ENCODE measurements at regions not wholly inside any gene's neighbourhood (a gene's known extent, or its start where the extent isn't known, plus 50 kb on each side); places are given as distances from the start of the nearest gene placed in this dataset.

- Histone ChIP-seq H3K4me3 (ENCODE audit: control extremely low read depth in 1 of 5, extremely low read depth in 1 of 5, insufficient read depth in 1 of 5, low read depth in 2 of 5, low read length in 4 of 5) (no peak overlapping the region), H3K9me3 (ENCODE audit: control extremely low read depth in 1 of 3, control insufficient read depth in 2 of 3, insufficient read depth in 1 of 3, low read length in 2 of 3) (no peaks in the 10 kb centered on the region), H3K27ac (ENCODE audit: low read length in 2 of 2) (no peak overlapping the region), H3K36me3 (replicated peaks in 1 of 2; ENCODE audit: control extremely low read depth in 1 of 2, control insufficient read depth in 1 of 2, extremely low read depth in 1 of 2, insufficient read depth in 2 of 2, low read length in 1 of 2) (no peaks in the 10 kb centered on the region), H4K20me1 (ENCODE audit: control insufficient read depth, insufficient read depth, low read length, poor library complexity, severe bottlenecking) (no peaks in the 10 kb centered on the region), H3K27me3 (replicated peaks in 1 of 4; ENCODE audit: control extremely low read depth in 1 of 4, control insufficient read depth in 3 of 4, insufficient read depth in 4 of 4, low read length in 3 of 4) (no peaks in the 10 kb centered on the region), H3K79me2 (ENCODE audit: control insufficient read depth, insufficient read depth, low read length) (no peaks in the 10 kb centered on the region), H3K9ac (ENCODE audit: low read length) (no peak overlapping the region), H3K4me1 (ENCODE audit: control insufficient read depth in 2 of 2, insufficient read depth in 2 of 2, low read length in 2 of 2) (no peaks in the 10 kb centered on the region), H2AFZ (ENCODE audit: insufficient read depth, low read depth, low read length, poor library complexity, severe bottlenecking) (no peak overlapping the region), H3K4me2 (replicated peaks; ENCODE audit: low read depth, low read length, poor library complexity, severe bottlenecking) (no peak overlapping the region)
- WGBS (ENCODE audit: insufficient coverage), result 56% methylated on average over 8 of the region's 10 CpGs
- ATAC-seq (ENCODE audit: low read depth) (no peak), DNase-seq (no peak)
- ChIA-PET CTCF (no interaction called here), POLR2A (no interaction called here)
- no peaks in the 10 kb centered on the region for H3K27me3 Mint-ChIP-seq
- no peak overlapping the region for H3K27ac Mint-ChIP-seq
- peaks cover 2% of the 10 kb centered on the region for H3K9me3 Mint-ChIP-seq (ENCODE audit: insufficient read depth)
- TF ChIP-seq EZH2 (IDR thresholded peaks at IDR 0.05; ENCODE audit: borderline replicate concordance, insufficient read depth, low read depth, low read length, poor library complexity, severe bottlenecking) (no peak), CTCF (IDR thresholded peaks at IDR 0.05) (no peak)
- no peaks in the 10 kb centered on the region for H3K4me1 Mint-ChIP-seq
- intact Hi-C loops (cut with micrococcal nuclease), result no loop called here
- H3K4me3 Mint-ChIP-seq, result no peak overlapping the region
Observed at GRCh38 chr12:16880864-16881285, 274.9 kb upstream of the LMO3 start.

GRCh38 chr12:16870845-16871244, 264.9 kb upstream of the LMO3 start:
- no peaks in the 10 kb centered on the region for H3K9me3 Mint-ChIP-seq (ENCODE audit: insufficient read depth)
- no CpG with 5 or more reads among the region's 1 CpG for WGBS (ENCODE audit: insufficient coverage)

More at GRCh38 chr12:16870845-16871244, 264.9 kb upstream of the LMO3 start:
- no peak overlapping the region for H3K9ac ChIP-seq (ENCODE audit: low read length)
- H3K9me3 ChIP-seq (ENCODE audit: control extremely low read depth in 1 of 3, control insufficient read depth in 2 of 3, insufficient read depth in 1 of 3, low read length in 2 of 3), result peaks cover 0 to 4% (median 0%) of the 10 kb centered on the region in 3 donors
- H3K27ac ChIP-seq (ENCODE audit: low read length in 2 of 2), result no peak overlapping the region
- H3K36me3 ChIP-seq (replicated peaks in 1 of 2; ENCODE audit: control extremely low read depth in 1 of 2, control insufficient read depth in 1 of 2, extremely low read depth in 1 of 2, insufficient read depth in 2 of 2, low read length in 1 of 2), result no peaks in the 10 kb centered on the region
- CTCF ChIA-PET, result no interaction called here
- POLR2A ChIA-PET, result no interaction called here
- H2AFZ ChIP-seq (ENCODE audit: insufficient read depth, low read depth, low read length, poor library complexity, severe bottlenecking), result no peak overlapping the region
- H3K4me3 ChIP-seq (ENCODE audit: control extremely low read depth in 1 of 5, extremely low read depth in 1 of 5, insufficient read depth in 1 of 5, low read depth in 2 of 5, low read length in 4 of 5), result no peak overlapping the region
- H3K79me2 ChIP-seq (ENCODE audit: control insufficient read depth, insufficient read depth, low read length), result no peaks in the 10 kb centered on the region
- no peak overlapping the region for H3K4me2 ChIP-seq (replicated peaks; ENCODE audit: low read depth, low read length, poor library complexity, severe bottlenecking)
- intact Hi-C loops (cut with micrococcal nuclease), result no loop called here
- Mint-ChIP-seq H3K4me1 (no peaks in the 10 kb centered on the region), H3K27me3 (no peaks in the 10 kb centered on the region), H3K27ac (no peak overlapping the region), H3K4me3 (no peak overlapping the region)
- H3K27me3 ChIP-seq (replicated peaks in 1 of 4; ENCODE audit: control extremely low read depth in 1 of 4, control insufficient read depth in 3 of 4, insufficient read depth in 4 of 4, low read length in 3 of 4), result no peaks in the 10 kb centered on the region
- no peak for TF ChIP-seq CTCF (IDR thresholded peaks at IDR 0.05)
- TF ChIP-seq EZH2 (IDR thresholded peaks at IDR 0.05; ENCODE audit: borderline replicate concordance, insufficient read depth, low read depth, low read length, poor library complexity, severe bottlenecking), result no peak
- no peak for ATAC-seq (ENCODE audit: low read depth)
- no peaks in the 10 kb centered on the region for H4K20me1 ChIP-seq (ENCODE audit: control insufficient read depth, insufficient read depth, low read length, poor library complexity, severe bottlenecking)
- no peak for DNase-seq
- H3K4me1 ChIP-seq (ENCODE audit: control insufficient read depth in 2 of 2, insufficient read depth in 2 of 2, low read length in 2 of 2), result no peaks in the 10 kb centered on the region

All from B cell (primary cell).